ENCODE measurements at regions not wholly inside any gene's neighbourhood (a gene's known extent, or its start where the extent isn't known, plus 50 kb on each side); places are given as distances from the start of the nearest gene placed in this dataset.
"Not testable (repeated sequence)": the region's sequence is repeated elsewhere in the genome, so short reads cannot be mapped to it uniquely, and the experiment has no call there.

- TF ChIP-seq EP300 (IDR thresholded peaks at IDR 0.05), result no peak
- no peak for TF ChIP-seq CTCF (IDR thresholded peaks at IDR 0.05)
- no peak for TF ChIP-seq POLR2A (IDR thresholded peaks at IDR 0.05)
- TF ChIP-seq POLR2AphosphoS5 (IDR thresholded peaks at IDR 0.05), result no peak
- H3K27ac ChIP-seq, result no peak overlapping the region
- no peaks in the 10 kb centered on the region for H3K4me1 ChIP-seq
- no peaks in the 10 kb centered on the region for H3K27me3 ChIP-seq
- no peaks in the 10 kb centered on the region for H3K36me3 ChIP-seq
- ATAC-seq, result no peak
- H3K4me3 ChIP-seq, result no peak overlapping the region
- WGBS, 2 donors (ENCODE audit: low coverage in 1 of 2), result 82 to 92% methylated on average over 5 of the region's 5 CpGs
- H3K9me3 ChIP-seq, result peaks cover 0 to 12% (median 0%) of the 10 kb centered on the region in 3 donors
Measured at GRCh38 chr7:68087401-68087800, 1090.8 kb downstream of the TYW1 start.

- Histone ChIP-seq H3K4me1 (no peaks in the 10 kb centered on the region), H3K36me3 (no peaks in the 10 kb centered on the region), H3K27me3 (no peaks in the 10 kb centered on the region), H3K9me3 (no peaks in the 10 kb centered on the region), H3K4me3 (no peak overlapping the region), H3K27ac (no peak overlapping the region)
- no peak for ATAC-seq
- no peak for TF ChIP-seq POLR2A (IDR thresholded peaks at IDR 0.05)
- TF ChIP-seq CTCF (IDR thresholded peaks at IDR 0.05), result no peak
- TF ChIP-seq EP300 (IDR thresholded peaks at IDR 0.05), result no peak
- TF ChIP-seq POLR2AphosphoS5 (IDR thresholded peaks at IDR 0.05), result no peak
- WGBS, 2 donors (ENCODE audit: low coverage in 1 of 2), result 80 to 100% methylated on average over 1 of the region's 1 CpG
Measured at GRCh38 chr7:68088879-68089278, 1092.2 kb downstream of the TYW1 start.

GRCh38 chr7:68090256-68090655 lies 1093.6 kb downstream of the TYW1 start:
- not testable (repeated sequence) for H3K4me3 ChIP-seq, H3K4me1 ChIP-seq, H3K9me3 ChIP-seq, ATAC-seq, H3K27ac ChIP-seq, H3K27me3 ChIP-seq, H3K36me3 ChIP-seq
- no CpG with 5 or more reads among the region's 19 CpGs for WGBS, 2 donors (ENCODE audit: low coverage in 1 of 2)

- 79 to 100% methylated on average over 1 of the region's 1 CpG for WGBS, 2 donors (ENCODE audit: low coverage in 1 of 2)
- Histone ChIP-seq H3K27ac (no peak overlapping the region), H3K36me3 (no peaks in the 10 kb centered on the region), H3K27me3 (peaks cover 6% of the 10 kb centered on the region), H3K9me3 (no peaks in the 10 kb centered on the region), H3K4me1 (no peaks in the 10 kb centered on the region), H3K4me3 (no peak overlapping the region)
- ATAC-seq, result no peak
- TF ChIP-seq POLR2A (IDR thresholded peaks at IDR 0.05), result no peak
- TF ChIP-seq EP300 (IDR thresholded peaks at IDR 0.05), result no peak
- no peak for TF ChIP-seq POLR2AphosphoS5 (IDR thresholded peaks at IDR 0.05)
- TF ChIP-seq CTCF (IDR thresholded peaks at IDR 0.05), result no peak
Measured at GRCh38 chr7:68103319-68103718, 1106.7 kb downstream of the TYW1 start.

GRCh38 chr7:68107261-68107660 lies 1110.6 kb downstream of the TYW1 start:
- no peak overlapping the region for H3K27ac ChIP-seq
- no peak for ATAC-seq
- no peaks in the 10 kb centered on the region for H3K4me1 ChIP-seq
- no peaks in the 10 kb centered on the region for H3K27me3 ChIP-seq
- no peak for TF ChIP-seq CTCF (IDR thresholded peaks at IDR 0.05)
- no peak for TF ChIP-seq POLR2AphosphoS5 (IDR thresholded peaks at IDR 0.05)
- TF ChIP-seq POLR2A (IDR thresholded peaks at IDR 0.05), result no peak
- no peak for TF ChIP-seq EP300 (IDR thresholded peaks at IDR 0.05)
- 38 to 59% methylated on average over 7 of the region's 11 CpGs for whole genome bisulfite sequencing, 2 donors (ENCODE audit: low coverage in 1 of 2)
- H3K4me3 ChIP-seq, result no peak overlapping the region
- H3K36me3 ChIP-seq, result no peaks in the 10 kb centered on the region
- no peaks in the 10 kb centered on the region for H3K9me3 ChIP-seq

- TF ChIP-seq POLR2AphosphoS5 (IDR thresholded peaks at IDR 0.05) (no peak), EP300 (IDR thresholded peaks at IDR 0.05) (no peak), POLR2A (IDR thresholded peaks at IDR 0.05) (no peak), CTCF (IDR thresholded peaks at IDR 0.05) (no peak)
- H3K4me1 ChIP-seq, result no peaks in the 10 kb centered on the region
- H3K9me3 ChIP-seq, result no peaks in the 10 kb centered on the region
- no peak overlapping the region for H3K4me3 ChIP-seq
- H3K36me3 ChIP-seq, result no peaks in the 10 kb centered on the region
- WGBS, 2 donors (ENCODE audit: low coverage in 1 of 2), result 72 to 90% methylated on average over 1 to 2 of the region's 2 CpGs
- no peak for ATAC-seq
- H3K27ac ChIP-seq, result no peak overlapping the region
- H3K27me3 ChIP-seq, result no peaks in the 10 kb centered on the region
Measured at GRCh38 chr7:68107968-68108367, 1111.3 kb downstream of the TYW1 start.

All from gastroesophageal sphincter (tissue), 4 donors.